GM12873 (cell line): ENCODE measurements at regions not wholly inside any gene's neighbourhood (a gene's known extent, or its start where the extent isn't known, plus 50 kb on each side); places are given as distances from the start of the nearest gene placed in this dataset.

Experiments used
- TF ChIP-seq, protein P1 (sequence below): IDR thresholded peaks from 2 replicates; pipeline ENCODE4 v1.5.1; 2012; ENCODE audit warnings: low read depth, mild to moderate bottlenecking, moderate library complexity, low read length, control low read depth; ENCODE audit not compliant: insufficient read depth; ENCODE audit errors: missing control alignments

DNA sequence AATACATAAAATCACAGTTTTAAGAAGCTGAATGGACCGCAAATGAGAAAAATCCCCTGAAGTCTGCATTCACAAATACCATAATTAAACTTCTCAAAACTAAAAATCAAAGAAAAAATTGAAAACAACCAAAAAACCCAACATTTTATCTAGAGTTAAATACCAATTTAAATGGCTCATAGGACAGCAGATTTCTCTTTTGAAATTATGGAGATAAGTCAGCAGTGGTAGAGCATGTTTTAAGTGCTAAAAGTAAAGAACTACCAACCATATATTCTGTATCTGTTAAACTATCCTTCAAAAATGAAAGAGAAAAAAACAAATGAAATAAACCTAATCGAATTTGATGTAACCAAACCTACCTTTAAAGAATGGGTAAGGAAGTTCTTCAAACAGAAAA, 862.8 kb downstream of the TAF11L14 start:
- TF ChIP-seq, protein P1, sequence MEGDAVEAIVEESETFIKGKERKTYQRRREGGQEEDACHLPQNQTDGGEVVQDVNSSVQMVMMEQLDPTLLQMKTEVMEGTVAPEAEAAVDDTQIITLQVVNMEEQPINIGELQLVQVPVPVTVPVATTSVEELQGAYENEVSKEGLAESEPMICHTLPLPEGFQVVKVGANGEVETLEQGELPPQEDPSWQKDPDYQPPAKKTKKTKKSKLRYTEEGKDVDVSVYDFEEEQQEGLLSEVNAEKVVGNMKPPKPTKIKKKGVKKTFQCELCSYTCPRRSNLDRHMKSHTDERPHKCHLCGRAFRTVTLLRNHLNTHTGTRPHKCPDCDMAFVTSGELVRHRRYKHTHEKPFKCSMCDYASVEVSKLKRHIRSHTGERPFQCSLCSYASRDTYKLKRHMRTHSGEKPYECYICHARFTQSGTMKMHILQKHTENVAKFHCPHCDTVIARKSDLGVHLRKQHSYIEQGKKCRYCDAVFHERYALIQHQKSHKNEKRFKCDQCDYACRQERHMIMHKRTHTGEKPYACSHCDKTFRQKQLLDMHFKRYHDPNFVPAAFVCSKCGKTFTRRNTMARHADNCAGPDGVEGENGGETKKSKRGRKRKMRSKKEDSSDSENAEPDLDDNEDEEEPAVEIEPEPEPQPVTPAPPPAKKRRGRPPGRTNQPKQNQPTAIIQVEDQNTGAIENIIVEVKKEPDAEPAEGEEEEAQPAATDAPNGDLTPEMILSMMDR = no peak

DNA sequence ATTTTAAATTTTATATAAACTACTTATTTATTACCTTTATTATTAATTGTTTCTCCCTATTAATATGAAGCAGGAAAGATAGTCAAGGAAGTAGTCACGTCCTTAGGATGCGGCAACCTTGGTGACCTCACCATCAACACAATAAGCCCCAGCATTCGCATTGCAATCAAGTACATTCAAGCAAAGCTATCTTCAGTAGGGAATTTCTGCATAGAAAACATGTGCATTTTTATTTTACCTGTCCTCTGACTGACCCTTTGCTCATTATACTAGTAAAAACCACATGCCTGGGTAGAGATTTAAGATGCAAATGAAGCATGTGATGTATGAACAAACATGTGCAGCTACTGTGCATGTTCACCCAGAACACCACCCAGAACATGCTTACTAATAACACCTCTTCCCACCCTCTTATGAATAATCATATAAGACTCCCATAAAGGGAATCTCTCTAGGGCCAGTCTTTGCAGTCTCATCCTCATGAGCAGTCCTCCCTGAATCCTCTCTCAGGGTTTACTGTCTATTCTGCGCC, 869.6 kb downstream of the TAF11L14 start:
- TF ChIP-seq, protein P1 = no peak

DNA sequence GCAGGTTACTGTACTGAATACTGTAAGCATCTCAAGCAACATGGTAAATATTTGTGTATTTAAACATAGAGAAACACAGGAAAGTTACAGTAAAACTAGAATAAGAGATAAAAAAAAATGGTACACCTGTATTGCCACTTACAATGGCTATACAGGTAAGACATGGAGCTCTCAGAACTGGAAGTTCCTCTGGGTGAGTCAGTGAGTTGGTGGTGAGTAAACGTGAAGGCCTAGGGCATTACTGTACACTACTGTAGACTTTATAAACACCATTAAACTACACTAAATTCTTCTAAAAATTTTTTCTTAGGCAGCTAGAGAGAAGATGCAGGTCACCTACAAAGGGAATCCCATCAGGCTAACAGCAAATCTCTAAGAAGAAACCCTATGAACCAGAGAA, 872.9 kb downstream of the TAF11L14 start:
- TF ChIP-seq, protein P1 = no peak

DNA sequence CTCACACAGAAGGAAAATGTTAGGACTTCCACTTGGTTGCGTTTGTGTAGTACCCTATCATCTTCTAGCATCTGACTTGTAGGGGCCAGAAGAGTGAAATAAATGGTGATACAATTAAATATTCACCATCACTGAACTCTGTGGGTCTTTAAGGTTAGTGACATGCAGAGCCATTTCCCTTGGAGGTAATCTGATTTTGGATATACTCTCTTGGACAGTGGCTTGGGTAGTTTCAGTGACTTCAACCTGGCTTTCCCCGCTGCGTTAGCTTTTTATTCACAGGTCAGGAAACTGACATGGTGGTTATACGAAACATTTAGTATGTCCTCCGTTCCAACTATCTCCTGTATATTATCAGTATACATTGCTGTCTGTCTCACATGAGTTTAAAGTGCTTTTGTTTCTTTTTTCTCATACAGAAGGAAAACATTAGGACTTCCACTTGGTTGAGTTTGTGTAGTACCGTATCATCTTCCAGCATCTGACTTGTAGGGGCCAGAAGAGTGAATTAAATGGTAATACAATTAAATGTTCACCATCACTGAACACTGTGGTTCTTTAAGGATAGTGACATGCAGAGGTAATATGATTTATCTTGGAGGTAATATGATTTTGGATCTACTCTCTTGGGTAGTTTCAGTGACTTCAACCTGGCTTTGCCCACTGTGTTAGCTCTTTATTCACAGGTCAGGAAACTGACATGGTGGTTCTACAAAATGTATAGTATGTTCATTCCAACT, 883.6 kb downstream of the TAF11L14 start:
- TF ChIP-seq, protein P1 = no peak

DNA sequence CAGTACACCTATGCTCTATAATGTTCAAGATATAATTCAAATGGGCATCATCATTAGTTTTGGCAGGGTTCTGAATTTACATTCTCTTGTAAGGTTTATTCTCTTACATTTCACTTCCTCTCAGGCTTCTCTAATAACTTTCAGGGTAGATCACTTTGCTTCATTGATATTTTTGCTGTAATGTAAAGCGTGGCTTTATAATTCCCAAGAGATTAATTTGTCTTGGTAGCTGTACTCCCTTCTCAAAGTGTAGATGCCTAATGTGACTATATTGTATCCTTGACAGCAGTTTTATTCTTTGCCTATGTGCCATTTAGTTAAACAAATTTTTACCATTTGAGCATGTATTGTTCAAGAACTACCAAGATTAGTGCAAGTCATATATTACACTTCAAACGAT, 889.1 kb downstream of the TAF11L14 start:
- TF ChIP-seq, protein P1 = no peak

DNA sequence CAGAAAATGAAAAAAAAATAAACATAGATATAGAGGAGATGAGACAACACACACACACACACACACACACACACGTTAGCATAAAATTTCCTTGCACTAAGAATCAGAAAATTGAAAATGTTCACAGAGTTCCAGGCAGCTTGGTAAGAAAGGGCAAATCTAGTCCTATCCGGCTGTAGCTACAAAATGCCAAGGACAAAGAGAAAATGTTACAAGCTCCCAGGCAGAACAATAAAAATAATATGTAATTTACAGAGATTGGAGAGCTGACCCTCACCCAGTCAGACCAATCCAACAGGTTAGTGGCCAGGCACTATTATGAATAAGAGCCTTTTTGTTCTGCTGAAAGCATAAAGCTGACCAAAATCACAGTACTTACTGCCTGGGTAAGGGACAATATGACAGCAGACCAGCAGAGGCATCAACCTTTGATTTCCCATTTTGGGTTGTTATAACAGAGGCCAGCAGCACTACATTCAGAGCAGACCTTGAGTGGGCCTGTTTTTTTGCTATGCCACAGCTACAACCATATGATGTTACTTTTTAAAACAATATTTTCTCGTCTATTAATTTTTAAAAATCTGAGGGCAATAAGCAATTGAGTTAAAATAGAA, 892.6 kb downstream of the TAF11L14 start:
- TF ChIP-seq, protein P1 = no peak

DNA sequence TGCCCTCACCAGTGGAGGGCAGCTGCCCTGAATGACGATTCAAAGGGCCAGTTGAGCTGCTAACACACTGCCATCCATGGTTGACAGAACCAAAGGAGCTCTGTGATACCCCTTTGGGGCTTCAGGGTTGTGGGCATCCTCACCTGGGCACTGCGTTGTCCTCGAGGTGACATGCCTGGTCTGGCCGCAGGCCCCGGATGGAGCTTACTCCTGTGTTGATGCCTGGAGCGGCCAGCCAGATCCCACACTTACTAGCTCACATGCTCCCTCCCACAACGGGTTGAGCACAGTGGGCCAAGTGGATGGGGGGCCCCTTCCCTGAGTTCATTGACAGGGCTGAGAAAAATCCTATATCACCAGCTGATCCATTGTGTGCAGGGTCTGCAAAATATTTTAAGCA, 898.9 kb downstream of the TAF11L14 start:
- TF ChIP-seq, protein P1 = no peak
